Activated T-helper 1 cell treated with anti-CD3 and anti-CD28 coated beads, Interleukin-12 subunit alpha, Interleukin-12 subunit beta, Interleukin-2, Interleukin-4 antibody, amounts not matched to agents 30 ng/mL and 10 ng/mL and 1 ng/mL, durations not matched to agents 14 hours and 24 hours and 36 hours (primary cell): ENCODE measurements at regions not wholly inside any gene's neighbourhood (a gene's known extent, or its start where the extent isn't known, plus 50 kb on each side); places are given as distances from the start of the nearest gene placed in this dataset.

Experiments used
- DNase-seq: peaks from one replicate; pipeline ENCODE4 v3.0.0; 2021; ENCODE audit warnings: low spot score
- H3K27ac Mint-ChIP-seq: one replicate; pipeline ENCODE4 v1.8.0; 2021; ENCODE audit warnings: mild to moderate bottlenecking, mixed read lengths
- H3K27me3 Mint-ChIP-seq: one replicate; pipeline ENCODE4 v1.8.0; 2022; ENCODE audit warnings: mild to moderate bottlenecking, moderate library complexity, mixed read lengths; ENCODE audit not compliant: insufficient read depth
- H3K36me3 Mint-ChIP-seq: one replicate; pipeline ENCODE4 v1.8.0; 2021; ENCODE audit warnings: low read depth, mixed read lengths
- H3K4me1 Mint-ChIP-seq: one replicate; pipeline ENCODE4 v1.8.0; 2021; ENCODE audit warnings: low read depth, mixed read lengths
- H3K4me3 Mint-ChIP-seq: one replicate; pipeline ENCODE4 v1.8.0; 2021; ENCODE audit warnings: mild to moderate bottlenecking, moderate library complexity, mixed read lengths
- H3K9me3 Mint-ChIP-seq: one replicate; pipeline ENCODE4 v1.8.0; 2021; ENCODE audit warnings: mixed read lengths
- intact Hi-C: fragments of 100-400 bp; cut with micrococcal nuclease; formaldehyde crosslinking; loops from one replicate; pipeline ENCODE4 v1.15.1; 2024

DNA sequence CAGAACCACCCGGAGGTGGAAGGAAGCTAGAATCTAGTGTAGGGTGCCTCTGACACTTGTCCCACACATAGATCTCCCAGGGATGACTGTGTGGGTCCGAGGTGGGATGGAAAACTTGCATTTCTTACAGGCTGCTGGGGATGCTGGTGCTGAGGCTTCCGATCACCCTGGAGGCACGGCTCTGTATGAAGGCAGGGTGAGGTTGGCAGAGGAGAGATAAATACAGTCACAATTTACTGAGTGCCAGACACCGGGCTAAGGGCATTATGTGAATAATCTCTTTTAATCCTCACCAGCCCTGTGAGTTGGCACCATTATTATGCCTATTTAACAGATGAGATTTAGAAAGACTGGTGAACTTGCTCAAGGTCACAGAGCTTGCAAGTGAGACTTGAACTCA is 250.2 kb upstream of the RREB1 start:
- Mint-ChIP-seq H3K4me3 (no peak overlapping the region), H3K4me1 (peaks cover 42% of the 10 kb centered on the region), H3K9me3 (peaks cover 3% of the 10 kb centered on the region), H3K27ac (peak overlapping the region; percentile 37), H3K36me3 (peaks cover 1% of the 10 kb centered on the region), H3K27me3 (peaks cover 13% of the 10 kb centered on the region)
- no peak for DNase-seq
- intact Hi-C loops = loop anchor here (2.0 to 5.0 kb wide), 2 partner anchors 105 to 181 kb away; no protein-coding TSS in a partner anchor

DNA sequence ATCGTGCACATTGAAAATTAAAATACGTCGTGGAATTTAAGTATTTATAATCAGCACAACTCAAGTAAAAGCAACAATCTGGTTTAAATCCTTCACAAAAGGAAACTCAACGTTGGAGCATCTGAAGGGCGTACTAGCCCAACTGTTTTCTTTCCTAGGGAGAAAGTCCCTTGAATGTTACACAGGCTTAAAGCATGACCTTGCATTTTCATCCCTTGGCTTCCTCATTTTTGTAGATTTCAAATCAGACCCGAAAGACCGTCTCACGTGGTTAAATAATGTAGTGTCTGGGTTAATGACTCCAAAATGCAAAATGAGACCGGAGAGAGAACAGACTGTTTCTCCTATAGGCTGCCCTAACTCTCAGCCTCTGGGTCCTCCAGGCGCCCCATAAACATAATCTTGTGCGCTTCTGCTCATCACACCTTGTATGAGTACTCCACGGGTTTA is 249.2 kb upstream of the RREB1 start:
- H3K27me3 Mint-ChIP-seq = peaks cover 14% of the 10 kb centered on the region
- intact Hi-C loops = loop anchor here (5.0 kb wide), 1 partner anchor 106 kb away; no protein-coding TSS in a partner anchor
- peaks cover 1% of the 10 kb centered on the region for H3K36me3 Mint-ChIP-seq
- H3K4me3 Mint-ChIP-seq = no peak overlapping the region
- H3K27ac Mint-ChIP-seq = no peak overlapping the region
- peaks cover 3% of the 10 kb centered on the region for H3K9me3 Mint-ChIP-seq
- no peak for DNase-seq
- peaks cover 42% of the 10 kb centered on the region for H3K4me1 Mint-ChIP-seq

DNA sequence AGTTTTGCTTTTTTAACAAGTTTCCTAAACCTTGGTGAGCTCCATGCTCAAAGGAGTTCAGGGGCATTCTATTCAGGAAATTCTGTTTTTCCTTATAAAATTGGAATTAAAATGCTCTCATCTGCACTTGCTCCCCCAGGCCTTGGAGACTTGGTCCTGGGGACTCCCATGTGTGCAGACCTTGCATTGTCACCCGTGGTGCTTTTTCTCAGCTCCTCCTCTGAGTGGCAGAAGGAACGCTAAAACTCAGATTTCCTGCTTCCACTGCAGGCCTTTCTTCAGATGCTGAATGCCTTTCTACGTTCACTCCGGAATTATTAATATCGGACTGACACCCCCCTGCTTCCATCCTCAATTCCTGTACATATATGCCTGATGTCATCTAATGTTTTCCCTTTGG is 248.7 kb upstream of the RREB1 start:
- no peak overlapping the region for H3K4me3 Mint-ChIP-seq
- H3K27ac Mint-ChIP-seq = no peak overlapping the region
- H3K27me3 Mint-ChIP-seq = peaks cover 15% of the 10 kb centered on the region
- DNase-seq = no peak
- H3K36me3 Mint-ChIP-seq = peaks cover 1% of the 10 kb centered on the region
- peaks cover 39% of the 10 kb centered on the region for H3K4me1 Mint-ChIP-seq
- intact Hi-C loops = loop anchor here (5.0 kb wide), 1 partner anchor 107 kb away; no protein-coding TSS in a partner anchor
- H3K9me3 Mint-ChIP-seq = peaks cover 3% of the 10 kb centered on the region

DNA sequence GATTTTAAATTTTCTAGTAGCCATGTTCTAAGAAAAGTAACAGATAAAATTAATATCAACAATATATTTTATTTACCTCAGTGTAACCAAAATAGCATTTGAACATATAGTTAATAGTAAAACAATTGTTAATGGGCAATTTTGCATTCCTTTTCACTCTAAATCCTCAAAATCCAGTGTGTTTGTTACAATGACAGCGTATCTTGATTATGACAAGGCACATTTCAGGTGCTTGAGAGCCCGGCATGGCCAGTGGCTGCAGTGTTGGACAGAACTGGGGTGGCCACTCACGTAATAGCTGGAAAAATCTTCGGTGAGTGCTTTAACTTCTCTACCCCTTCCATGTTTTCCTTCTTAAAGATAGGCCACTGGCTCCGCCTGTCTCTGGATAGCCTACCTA is 248.0 kb upstream of the RREB1 start:
- H3K4me3 Mint-ChIP-seq = no peak overlapping the region
- peaks cover 33% of the 10 kb centered on the region for H3K4me1 Mint-ChIP-seq
- H3K27me3 Mint-ChIP-seq = peaks cover 15% of the 10 kb centered on the region
- peaks cover 3% of the 10 kb centered on the region for H3K9me3 Mint-ChIP-seq
- peaks cover 1% of the 10 kb centered on the region for H3K36me3 Mint-ChIP-seq
- no peak for DNase-seq
- intact Hi-C loops = loop anchor here (5.0 kb wide), 1 partner anchor 107 kb away; no protein-coding TSS in a partner anchor
- no peak overlapping the region for H3K27ac Mint-ChIP-seq

DNA sequence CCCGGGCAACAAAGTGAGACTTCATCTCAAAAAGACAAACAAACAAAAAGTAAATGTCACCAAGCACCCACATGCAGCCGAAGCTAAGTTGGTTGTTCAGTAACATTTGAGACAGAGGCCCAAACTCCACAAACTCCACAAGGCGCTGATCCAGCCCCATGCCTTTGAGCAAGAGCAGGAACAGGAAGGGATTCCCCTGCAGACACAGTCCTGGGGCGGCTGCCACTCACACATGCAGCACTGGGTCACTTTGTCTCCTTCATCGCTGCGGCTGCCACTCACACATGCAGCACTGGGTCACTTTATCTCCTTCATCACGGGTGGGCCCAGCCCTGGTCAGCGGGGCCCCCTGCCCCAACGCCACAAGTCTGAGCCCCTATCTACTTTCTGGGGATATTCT is 246.9 kb upstream of the RREB1 start:
- Mint-ChIP-seq H3K27ac (no peak overlapping the region), H3K4me1 (peaks cover 23% of the 10 kb centered on the region), H3K4me3 (no peak overlapping the region), H3K27me3 (peaks cover 20% of the 10 kb centered on the region), H3K9me3 (no peaks in the 10 kb centered on the region), H3K36me3 (no peaks in the 10 kb centered on the region)
- DNase-seq = no peak
- intact Hi-C loops = no loop called here

DNA sequence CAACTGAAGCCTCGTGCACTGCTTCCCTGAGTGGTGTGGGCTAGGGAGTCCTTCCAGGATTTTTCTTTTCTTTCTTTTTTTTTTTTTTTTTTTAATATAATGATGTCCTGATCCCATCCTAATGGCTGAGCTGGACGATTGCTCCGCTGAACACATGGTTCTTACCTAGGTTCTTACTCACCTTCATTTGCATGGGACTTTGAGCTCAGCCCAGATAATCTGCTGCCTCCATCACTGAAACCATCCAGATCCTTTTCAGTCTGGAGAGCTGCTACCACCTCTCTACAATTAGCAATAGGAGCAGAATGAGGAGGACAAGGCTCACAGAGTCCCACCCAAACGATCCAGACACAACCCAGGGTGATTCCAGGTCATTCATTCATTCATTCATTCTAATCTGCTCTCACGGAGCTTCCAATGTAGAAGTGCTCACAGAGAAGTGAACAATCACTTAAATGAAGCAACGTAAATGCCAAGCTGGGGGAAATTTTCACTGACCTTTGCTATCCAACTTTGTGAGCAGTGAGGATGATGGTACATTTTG is 246.3 kb upstream of the RREB1 start:
- intact Hi-C loops = no loop called here
- H3K4me1 Mint-ChIP-seq = peaks cover 17% of the 10 kb centered on the region
- H3K36me3 Mint-ChIP-seq = no peaks in the 10 kb centered on the region
- H3K27ac Mint-ChIP-seq = no peak overlapping the region
- DNase-seq = no peak
- no peak overlapping the region for H3K4me3 Mint-ChIP-seq
- H3K9me3 Mint-ChIP-seq = no peaks in the 10 kb centered on the region
- peaks cover 20% of the 10 kb centered on the region for H3K27me3 Mint-ChIP-seq

DNA sequence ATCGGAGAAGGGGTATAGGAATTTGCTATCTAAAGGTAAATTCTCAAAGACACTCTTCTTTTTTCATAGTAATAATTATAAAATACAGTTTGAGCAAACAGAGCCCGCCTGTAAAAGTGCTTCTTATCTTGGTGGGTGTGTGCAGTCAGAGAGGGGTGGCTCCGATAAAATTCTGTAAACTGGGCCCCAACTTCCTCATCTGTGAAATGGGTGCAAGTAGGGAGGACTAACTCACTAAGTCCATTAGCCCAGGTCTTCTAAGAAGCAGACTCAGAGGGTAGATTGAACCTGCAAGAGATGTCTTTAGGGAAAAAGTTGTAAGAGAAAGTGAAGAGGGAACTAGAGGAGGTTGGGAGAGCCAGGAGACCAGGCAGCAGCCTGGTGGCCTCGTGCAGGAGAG is 245.8 kb upstream of the RREB1 start:
- DNase-seq = no peak
- intact Hi-C loops = no loop called here
- Mint-ChIP-seq H3K9me3 (no peaks in the 10 kb centered on the region), H3K27ac (no peak overlapping the region), H3K27me3 (peaks cover 21% of the 10 kb centered on the region), H3K36me3 (no peaks in the 10 kb centered on the region), H3K4me3 (no peak overlapping the region), H3K4me1 (peaks cover 12% of the 10 kb centered on the region)

DNA sequence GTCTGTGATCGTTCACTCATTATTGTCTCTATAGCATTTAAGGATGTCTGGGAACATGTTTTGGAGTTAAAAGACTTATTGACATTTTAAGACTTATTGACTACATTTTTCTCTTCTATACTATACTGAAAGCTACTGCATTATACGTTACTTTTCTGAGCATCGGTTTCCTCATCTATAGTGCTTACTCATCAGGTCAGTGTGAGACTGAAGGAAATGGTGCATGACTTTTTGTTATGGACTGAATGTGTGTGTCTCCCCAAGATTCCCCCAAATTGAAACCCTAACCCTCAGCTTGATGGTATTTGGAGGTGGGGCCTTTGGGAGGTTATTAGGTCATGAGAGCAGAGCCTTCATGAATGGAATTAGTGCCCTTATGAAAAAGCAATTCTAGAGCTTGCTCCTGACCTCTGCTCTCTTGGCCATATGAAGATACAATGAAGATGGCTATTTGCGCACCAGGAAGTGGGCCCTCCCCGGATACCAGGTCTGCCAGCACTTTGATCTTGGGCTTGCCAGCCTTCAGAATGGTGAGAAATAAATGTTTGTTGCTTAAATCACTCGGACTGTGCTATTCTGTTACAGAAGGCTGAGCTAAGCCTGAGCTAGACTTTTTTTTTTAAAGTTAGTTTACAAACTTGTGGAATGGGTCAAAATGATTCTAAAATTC is 243.7 kb upstream of the RREB1 start:
- no peaks in the 10 kb centered on the region for H3K4me1 Mint-ChIP-seq
- no peaks in the 10 kb centered on the region for H3K9me3 Mint-ChIP-seq
- H3K36me3 Mint-ChIP-seq = no peaks in the 10 kb centered on the region
- no peak overlapping the region for H3K4me3 Mint-ChIP-seq
- no peak overlapping the region for H3K27ac Mint-ChIP-seq
- peaks cover 23% of the 10 kb centered on the region for H3K27me3 Mint-ChIP-seq
- DNase-seq = no peak
- intact Hi-C loops = no loop called here

DNA sequence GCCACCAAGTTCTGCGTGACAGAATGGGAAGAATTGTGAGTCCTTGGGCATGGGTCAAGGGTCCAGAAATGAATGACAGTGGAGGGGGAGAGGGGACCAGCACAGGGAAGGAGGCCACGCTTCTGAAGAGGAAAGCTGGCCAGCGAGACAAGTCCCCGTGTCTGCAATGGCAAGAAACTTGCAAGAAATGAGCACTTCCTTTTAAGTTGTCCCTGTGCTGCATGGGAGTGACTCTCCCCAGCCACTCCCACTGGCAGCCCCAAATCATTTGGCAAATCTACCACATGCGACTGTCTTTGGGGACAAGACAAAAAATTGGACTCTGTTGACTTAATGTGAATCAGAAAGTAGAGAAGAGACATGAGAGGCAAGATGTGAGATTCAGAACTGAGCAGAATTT is 242.2 kb upstream of the RREB1 start:
- Mint-ChIP-seq H3K27ac (no peak overlapping the region), H3K4me1 (no peaks in the 10 kb centered on the region)
- intact Hi-C loops = no loop called here

DNA sequence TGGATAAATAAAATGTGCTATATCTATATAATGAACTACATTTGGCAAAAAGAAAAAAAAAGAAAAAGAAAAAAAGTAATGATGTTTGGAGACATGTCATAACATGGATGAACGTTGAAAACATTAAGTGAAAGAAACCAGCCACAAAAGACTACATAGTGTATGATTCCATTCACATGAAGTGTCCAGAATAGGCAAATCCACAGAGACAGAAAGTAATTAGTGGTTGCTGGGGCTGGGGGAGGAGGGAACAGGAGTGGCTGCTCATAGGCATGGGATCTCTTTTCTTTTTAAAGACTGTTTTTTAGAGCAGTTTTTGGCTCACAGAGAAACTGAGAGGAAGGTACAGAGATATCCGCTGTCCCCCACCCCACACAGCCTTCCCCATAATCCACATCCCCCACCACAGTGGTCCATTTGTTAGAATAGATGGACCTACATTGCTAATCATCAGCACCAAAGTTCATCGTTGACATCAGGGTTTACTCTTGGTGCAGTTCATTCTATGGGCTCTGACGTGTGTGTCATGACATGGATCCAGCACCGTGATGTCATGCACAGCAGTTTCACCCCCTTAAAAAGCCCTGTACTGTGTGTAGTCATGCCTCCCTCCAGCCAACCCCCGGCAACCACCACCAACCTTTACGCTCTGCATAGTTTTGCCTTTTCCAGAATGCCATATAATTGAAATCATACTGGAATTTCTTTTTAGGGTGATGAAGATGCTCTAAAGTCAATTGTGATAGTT is 240.9 kb upstream of the RREB1 start:
- intact Hi-C loops = no loop called here
- Mint-ChIP-seq H3K4me1 (no peaks in the 10 kb centered on the region), H3K4me3 (no peak overlapping the region), H3K27me3 (peaks cover 27% of the 10 kb centered on the region), H3K27ac (no peak overlapping the region), H3K9me3 (no peaks in the 10 kb centered on the region), H3K36me3 (no peaks in the 10 kb centered on the region)
- DNase-seq = no peak

More for the DNA sequence above, 242.2 kb upstream of the RREB1 start:
- peaks cover 27% of the 10 kb centered on the region for H3K27me3 Mint-ChIP-seq
- no peak for DNase-seq
- no peaks in the 10 kb centered on the region for H3K9me3 Mint-ChIP-seq
- no peak overlapping the region for H3K4me3 Mint-ChIP-seq
- no peaks in the 10 kb centered on the region for H3K36me3 Mint-ChIP-seq

DNA sequence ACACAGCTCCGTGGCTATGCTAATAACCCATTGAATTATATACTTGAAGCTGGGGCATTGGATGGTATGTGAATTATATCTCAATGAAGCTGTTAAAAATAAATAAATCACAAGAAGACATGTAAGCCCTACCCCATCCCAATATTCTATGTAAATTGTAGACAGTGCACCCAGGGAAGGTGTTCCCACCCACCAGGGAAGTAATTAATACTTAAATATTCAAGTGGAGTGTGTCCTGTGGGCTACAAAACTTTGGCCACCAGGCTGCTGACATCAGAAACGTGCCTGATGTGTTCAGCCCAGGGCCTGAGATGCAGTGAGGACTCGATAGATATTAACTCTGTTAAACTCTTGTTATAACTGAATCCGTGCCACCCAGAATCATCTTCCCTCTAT is 240.4 kb upstream of the RREB1 start:
- no peak overlapping the region for H3K27ac Mint-ChIP-seq
- H3K36me3 Mint-ChIP-seq = no peaks in the 10 kb centered on the region
- intact Hi-C loops = no loop called here
- no peak overlapping the region for H3K4me3 Mint-ChIP-seq
- no peak for DNase-seq
- peaks cover 22% of the 10 kb centered on the region for H3K27me3 Mint-ChIP-seq
- H3K9me3 Mint-ChIP-seq = no peaks in the 10 kb centered on the region
- H3K4me1 Mint-ChIP-seq = no peaks in the 10 kb centered on the region

DNA sequence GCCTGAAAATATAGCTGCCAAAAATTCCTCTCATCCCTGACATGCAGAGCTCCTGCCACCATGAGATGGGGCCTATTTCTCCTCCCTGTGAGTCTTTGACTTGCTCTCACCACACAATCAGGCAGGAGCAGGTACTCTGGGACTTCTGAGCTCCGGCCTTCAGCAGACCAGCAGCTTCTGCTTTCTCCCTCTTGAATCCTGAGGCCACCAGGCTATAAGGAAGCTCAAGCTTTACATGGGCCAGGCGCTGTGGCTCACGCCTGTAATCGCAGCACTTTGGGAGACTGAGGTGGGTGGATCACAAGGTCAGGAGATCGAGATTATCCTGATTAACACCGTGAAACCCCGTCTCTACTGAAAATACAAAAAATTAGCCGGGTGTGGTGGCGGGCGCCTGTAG is 238.7 kb upstream of the RREB1 start:
- Mint-ChIP-seq H3K4me1 (no peaks in the 10 kb centered on the region), H3K27ac (no peak overlapping the region), H3K9me3 (no peaks in the 10 kb centered on the region), H3K27me3 (peaks cover 17% of the 10 kb centered on the region), H3K4me3 (no peak overlapping the region), H3K36me3 (no peaks in the 10 kb centered on the region)
- no peak for DNase-seq
- intact Hi-C loops = no loop called here

DNA sequence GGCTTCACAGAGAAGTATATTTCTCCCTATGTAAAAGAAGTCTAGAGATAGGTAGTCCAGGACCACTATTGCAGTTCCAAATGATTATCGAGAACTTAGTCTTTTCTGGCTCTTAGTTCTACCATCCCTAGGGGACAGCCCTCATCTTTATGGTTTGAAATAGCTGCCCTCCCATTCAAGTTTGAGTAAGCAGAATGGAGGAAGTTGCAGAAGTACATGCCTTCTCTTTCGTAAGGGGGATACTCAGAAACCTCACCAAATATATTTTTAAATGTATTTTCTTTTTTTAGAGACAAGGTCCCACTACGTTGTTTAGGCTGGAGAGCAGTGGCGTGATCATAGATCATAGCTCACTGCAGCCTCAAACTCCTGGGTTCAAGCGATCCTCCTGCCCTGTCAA is 236.8 kb upstream of the RREB1 start:
- Mint-ChIP-seq H3K36me3 (no peaks in the 10 kb centered on the region), H3K4me3 (no peak overlapping the region), H3K27ac (no peak overlapping the region), H3K9me3 (no peaks in the 10 kb centered on the region), H3K27me3 (peaks cover 13% of the 10 kb centered on the region), H3K4me1 (no peaks in the 10 kb centered on the region)
- intact Hi-C loops = no loop called here
- DNase-seq = no peak
